ENCODE measurements at regions not wholly inside any gene's neighbourhood (a gene's known extent, or its start where the extent isn't known, plus 50 kb on each side); places are given as distances from the start of the nearest gene placed in this dataset.

GRCh38 chr1:87730274-87731216 lies 401.9 kb downstream of the LMO4 start:
- H3K27ac ChIP-seq (ENCODE audit: low read length) = no peak overlapping the region
- H3K27me3 ChIP-seq (replicated peaks; ENCODE audit: insufficient read depth, low read length) = no peaks in the 10 kb centered on the region
- no peaks in the 10 kb centered on the region for H3K4me1 ChIP-seq (ENCODE audit: low read length)
- H3K9ac ChIP-seq (ENCODE audit: low read length) = no peak overlapping the region
- no peaks in the 10 kb centered on the region for H3K36me3 ChIP-seq (replicated peaks; ENCODE audit: insufficient read depth, low read length)
- DNase-seq = no peak
- no peaks in the 10 kb centered on the region for H3F3A ChIP-seq (ENCODE audit: insufficient read depth, low read length)
- no peak overlapping the region for H2AFZ ChIP-seq (ENCODE audit: low read length)
- TF ChIP-seq EZH2phosphoT487 (IDR thresholded peaks at IDR 0.05; ENCODE audit: low read length) (no peak), CTCF (IDR thresholded peaks at IDR 0.05; ENCODE audit: low read length) (no peak), EZH2 (optimal IDR thresholded peaks at IDR 0.05; ENCODE audit: low read depth, low read length) (no peak)
- no peaks in the 10 kb centered on the region for H3K9me3 ChIP-seq (replicated peaks; ENCODE audit: insufficient read depth, low read length)
- H3K79me2 ChIP-seq (ENCODE audit: low read length) = no peaks in the 10 kb centered on the region
- no peak overlapping the region for H3K4me2 ChIP-seq (ENCODE audit: low read depth, low read length)
- no peaks in the 10 kb centered on the region for H4K20me1 ChIP-seq (ENCODE audit: insufficient read depth, low read length)
- H3K4me3 ChIP-seq (ENCODE audit: low read length) = no peak overlapping the region
- no peaks in the 10 kb centered on the region for H3K9me2 ChIP-seq (replicated peaks; ENCODE audit: insufficient read depth, low read length)

- Histone ChIP-seq H3K36me3 (replicated peaks; ENCODE audit: insufficient read depth, low read length) (no peaks in the 10 kb centered on the region), H3K4me1 (ENCODE audit: low read length) (no peaks in the 10 kb centered on the region), H3F3A (ENCODE audit: insufficient read depth, low read length) (no peaks in the 10 kb centered on the region), H3K4me3 (ENCODE audit: low read length) (no peak overlapping the region), H3K9me3 (replicated peaks; ENCODE audit: insufficient read depth, low read length) (no peaks in the 10 kb centered on the region), H3K27me3 (replicated peaks; ENCODE audit: insufficient read depth, low read length) (no peaks in the 10 kb centered on the region), H2AFZ (ENCODE audit: low read length) (no peak overlapping the region), H3K27ac (ENCODE audit: low read length) (no peak overlapping the region), H4K20me1 (ENCODE audit: insufficient read depth, low read length) (no peaks in the 10 kb centered on the region), H3K4me2 (ENCODE audit: low read depth, low read length) (no peak overlapping the region), H3K79me2 (ENCODE audit: low read length) (no peaks in the 10 kb centered on the region), H3K9me2 (replicated peaks; ENCODE audit: insufficient read depth, low read length) (no peaks in the 10 kb centered on the region), H3K9ac (ENCODE audit: low read length) (no peak overlapping the region)
- no peak for TF ChIP-seq CTCF (IDR thresholded peaks at IDR 0.05; ENCODE audit: low read length)
- TF ChIP-seq EZH2 (optimal IDR thresholded peaks at IDR 0.05; ENCODE audit: low read depth, low read length) = no peak
- no peak for TF ChIP-seq EZH2phosphoT487 (IDR thresholded peaks at IDR 0.05; ENCODE audit: low read length)
- no peak for DNase-seq
Measured at GRCh38 chr1:87733386-87733785, 404.7 kb downstream of the LMO4 start.

- Histone ChIP-seq H3K4me2 (ENCODE audit: low read depth, low read length) (no peak overlapping the region), H3K27me3 (replicated peaks; ENCODE audit: insufficient read depth, low read length) (no peaks in the 10 kb centered on the region), H3K9me3 (replicated peaks; ENCODE audit: insufficient read depth, low read length) (no peaks in the 10 kb centered on the region), H3F3A (ENCODE audit: insufficient read depth, low read length) (no peaks in the 10 kb centered on the region), H2AFZ (ENCODE audit: low read length) (no peak overlapping the region), H3K9me2 (replicated peaks; ENCODE audit: insufficient read depth, low read length) (no peaks in the 10 kb centered on the region), H3K4me1 (ENCODE audit: low read length) (no peaks in the 10 kb centered on the region), H3K27ac (ENCODE audit: low read length) (no peak overlapping the region), H3K79me2 (ENCODE audit: low read length) (no peaks in the 10 kb centered on the region), H3K4me3 (ENCODE audit: low read length) (no peak overlapping the region), H3K36me3 (replicated peaks; ENCODE audit: insufficient read depth, low read length) (no peaks in the 10 kb centered on the region), H3K9ac (ENCODE audit: low read length) (no peak overlapping the region), H4K20me1 (ENCODE audit: insufficient read depth, low read length) (no peaks in the 10 kb centered on the region)
- no peak for DNase-seq
- TF ChIP-seq CTCF (IDR thresholded peaks at IDR 0.05; ENCODE audit: low read length) (no peak), EZH2phosphoT487 (IDR thresholded peaks at IDR 0.05; ENCODE audit: low read length) (no peak), EZH2 (optimal IDR thresholded peaks at IDR 0.05; ENCODE audit: low read depth, low read length) (no peak)
Measured at GRCh38 chr1:87735750-87736149, 407.1 kb downstream of the LMO4 start.
